ENCODE measurements at regions not wholly inside any gene's neighbourhood (a gene's known extent, or its start where the extent isn't known, plus 50 kb on each side); places are given as distances from the start of the nearest gene placed in this dataset.

DNA sequence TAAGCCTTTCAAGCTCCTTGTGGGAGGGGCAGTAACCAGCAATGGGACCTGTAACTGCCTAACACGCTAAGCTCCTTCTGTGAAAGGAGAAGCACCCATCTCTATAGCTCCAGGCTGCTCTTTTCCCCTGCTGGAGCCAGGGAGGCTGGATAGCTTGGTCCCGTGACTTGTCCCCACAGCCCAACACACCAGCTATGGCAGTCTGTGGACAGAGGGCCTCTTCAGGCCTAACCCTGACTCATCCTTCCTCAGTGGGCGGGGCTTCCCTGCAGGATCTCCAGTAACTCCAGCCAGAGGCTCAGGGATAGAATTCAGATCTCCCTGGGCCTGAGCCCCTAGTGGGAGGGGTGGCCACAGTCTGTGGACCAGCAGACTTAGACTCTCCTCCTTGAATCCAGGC is 1290.1 kb downstream of the PCDH7 start:
- TF ChIP-seq POLR2AphosphoS5 (IDR thresholded peaks at IDR 0.05), result no peak
- TF ChIP-seq CTCF (IDR thresholded peaks at IDR 0.05), result no peak
